ENCODE measurements at regions not wholly inside any gene's neighbourhood (a gene's known extent, or its start where the extent isn't known, plus 50 kb on each side); places are given as distances from the start of the nearest gene placed in this dataset.

- H3K27ac ChIP-seq (ENCODE audit: low read depth, low read length, poor library complexity, severe bottlenecking): no peak overlapping the region
- no peak for TF ChIP-seq EZH2 (IDR thresholded peaks at IDR 0.05; ENCODE audit: borderline replicate concordance, low read depth, low read length, poor library complexity, severe bottlenecking)
- TF ChIP-seq CTCF (conservative IDR thresholded peaks at IDR 0.05; ENCODE audit: low read depth, low read length): no peak
- no peaks in the 10 kb centered on the region for H3K27me3 ChIP-seq (replicated peaks; ENCODE audit: insufficient read depth, low read depth, low read length, poor library complexity)
- ChIA-PET CTCF (no interaction called here), POLR2A (ENCODE audit: low non-redundant PET) (no interaction called here)
- intact Hi-C loops (cut with micrococcal nuclease; ENCODE audit: unreplicated experiment): no loop called here
- BruUV-seq (replicated peaks): no TSS peak
- no peaks in the 10 kb centered on the region for H3K36me3 ChIP-seq (ENCODE audit: insufficient read depth, low read length, poor library complexity, severe bottlenecking)
- H3K9me3 ChIP-seq (ENCODE audit: low read depth, low read length, poor library complexity, severe bottlenecking): no peaks in the 10 kb centered on the region
- H3K4me3 ChIP-seq (ENCODE audit: low read depth, low read length, poor library complexity, severe bottlenecking): no peak overlapping the region
- H3K4me1 ChIP-seq (ENCODE audit: insufficient read depth, low read length, poor library complexity, severe bottlenecking): no peaks in the 10 kb centered on the region
- no peak for DNase-seq (ENCODE audit: low spot score)
Observed at GRCh38 chr18:51290860-51291259, 93.4 kb upstream of the MEX3C start.

DNA sequence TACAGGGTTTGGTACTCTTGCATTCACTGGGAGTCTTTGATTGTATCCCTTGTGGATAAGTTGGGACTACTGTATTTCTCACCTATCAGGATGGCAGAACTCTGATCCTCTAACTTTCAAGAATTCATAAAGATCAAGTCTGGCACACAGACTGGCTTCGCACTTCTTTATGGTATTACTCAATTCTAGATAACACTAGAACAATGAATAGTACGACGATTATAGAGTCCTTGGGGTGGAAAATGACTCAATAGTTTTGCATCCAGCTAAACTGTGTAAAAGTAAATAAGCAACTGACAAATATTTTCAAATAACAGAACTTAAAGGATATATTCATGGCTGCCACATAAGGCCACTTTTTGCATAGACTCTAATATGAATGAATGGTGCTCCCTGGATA is 103.4 kb upstream of the MEX3C start:
- BruUV-seq (replicated peaks): no TSS peak
- no peaks in the 10 kb centered on the region for H3K9me3 ChIP-seq (ENCODE audit: low read depth, low read length, poor library complexity, severe bottlenecking)
- no peak for TF ChIP-seq CTCF (conservative IDR thresholded peaks at IDR 0.05; ENCODE audit: low read depth, low read length)
- no peak for TF ChIP-seq EZH2 (IDR thresholded peaks at IDR 0.05; ENCODE audit: borderline replicate concordance, low read depth, low read length, poor library complexity, severe bottlenecking)

GRCh38 chr18:51301376-51301775 is 103.9 kb upstream of the MEX3C start:
- CTCF ChIA-PET: no interaction called here
- no TSS peak for BruUV-seq (replicated peaks)

More for the DNA sequence above, 103.4 kb upstream of the MEX3C start:
- no peak overlapping the region for H3K4me3 ChIP-seq (ENCODE audit: low read depth, low read length, poor library complexity, severe bottlenecking)
- no peak overlapping the region for H3K27ac ChIP-seq (ENCODE audit: low read depth, low read length, poor library complexity, severe bottlenecking)
- H3K36me3 ChIP-seq (ENCODE audit: insufficient read depth, low read length, poor library complexity, severe bottlenecking): no peaks in the 10 kb centered on the region
- intact Hi-C loops (cut with micrococcal nuclease; ENCODE audit: unreplicated experiment): no loop called here
- ChIA-PET CTCF (no interaction called here), POLR2A (ENCODE audit: low non-redundant PET) (no interaction called here)
- no peak for DNase-seq (ENCODE audit: low spot score)
- no peaks in the 10 kb centered on the region for H3K4me1 ChIP-seq (ENCODE audit: insufficient read depth, low read length, poor library complexity, severe bottlenecking)
- no peaks in the 10 kb centered on the region for H3K27me3 ChIP-seq (replicated peaks; ENCODE audit: insufficient read depth, low read depth, low read length, poor library complexity)

More at GRCh38 chr18:51301376-51301775, 103.9 kb upstream of the MEX3C start:
- H3K27me3 ChIP-seq (replicated peaks; ENCODE audit: insufficient read depth, low read depth, low read length, poor library complexity): no peaks in the 10 kb centered on the region
- no peaks in the 10 kb centered on the region for H3K9me3 ChIP-seq (ENCODE audit: low read depth, low read length, poor library complexity, severe bottlenecking)
- TF ChIP-seq CTCF (conservative IDR thresholded peaks at IDR 0.05; ENCODE audit: low read depth, low read length): no peak
- TF ChIP-seq EZH2 (IDR thresholded peaks at IDR 0.05; ENCODE audit: borderline replicate concordance, low read depth, low read length, poor library complexity, severe bottlenecking): no peak
- H3K4me1 ChIP-seq (ENCODE audit: insufficient read depth, low read length, poor library complexity, severe bottlenecking): no peaks in the 10 kb centered on the region
- no peak overlapping the region for H3K4me3 ChIP-seq (ENCODE audit: low read depth, low read length, poor library complexity, severe bottlenecking)
- no peak overlapping the region for H3K27ac ChIP-seq (ENCODE audit: low read depth, low read length, poor library complexity, severe bottlenecking)
- no peak for DNase-seq (ENCODE audit: low spot score)
- intact Hi-C loops (cut with micrococcal nuclease; ENCODE audit: unreplicated experiment): no loop called here
- H3K36me3 ChIP-seq (ENCODE audit: insufficient read depth, low read length, poor library complexity, severe bottlenecking): no peaks in the 10 kb centered on the region
- POLR2A ChIA-PET (ENCODE audit: low non-redundant PET): no interaction called here

Measured in A673 (cell line).